Colonic mucosa (tissue), 4 donors: ENCODE measurements at regions not wholly inside any gene's neighbourhood (a gene's known extent, or its start where the extent isn't known, plus 50 kb on each side); places are given as distances from the start of the nearest gene placed in this dataset.

Experiments
- DNase-seq: peaks from one replicate; pipeline ENCODE4 v3.0.0-alpha.2; 2020
- H3K27ac ChIP-seq: fragments of 200-600 bp; one replicate; pipeline ENCODE4 v1.8.0; 2021
- H3K27me3 ChIP-seq: fragments of 200-600 bp; one replicate; pipeline ENCODE4 v1.8.0; 2021
- H3K36me3 ChIP-seq: fragments of 200-600 bp; one replicate; pipeline ENCODE4 v1.8.0; 2021
- H3K4me1 ChIP-seq: fragments of 200-600 bp; one replicate; pipeline ENCODE4 v1.8.0; 2021; ENCODE audit warnings: mild to moderate bottlenecking
- H3K4me3 ChIP-seq: fragments of 200-600 bp; one replicate; pipeline ENCODE4 v1.8.0; 2021
- H3K9ac ChIP-seq, 2 donors: one replicate each; pipeline ENCODE4 v1.7.0; 2013; ENCODE audit warnings: control low read depth in 2 of 2, low read depth in 2 of 2, low read length in 2 of 2
- H3K9me3 ChIP-seq: fragments of 200-600 bp; one replicate; pipeline ENCODE4 v1.8.0; 2021
- intact Hi-C: fragments of 100-400 bp; cut with DNase I; formaldehyde crosslinking; loops from one replicate; pipeline ENCODE4 v1.14.1; 2022
- TF ChIP-seq, protein P1 (sequence below): fragments of 200-600 bp; IDR thresholded peaks from one replicate; pipeline ENCODE4 v1.8.0; 2022; ENCODE audit warnings: antibody characterized with exemption, mild to moderate bottlenecking
- donor health status: healthy.
- donor health status: DM: no; HTN: no; CAD: no.
- donor health status: DM: no; HTN: no; CAD: no.

DNA sequence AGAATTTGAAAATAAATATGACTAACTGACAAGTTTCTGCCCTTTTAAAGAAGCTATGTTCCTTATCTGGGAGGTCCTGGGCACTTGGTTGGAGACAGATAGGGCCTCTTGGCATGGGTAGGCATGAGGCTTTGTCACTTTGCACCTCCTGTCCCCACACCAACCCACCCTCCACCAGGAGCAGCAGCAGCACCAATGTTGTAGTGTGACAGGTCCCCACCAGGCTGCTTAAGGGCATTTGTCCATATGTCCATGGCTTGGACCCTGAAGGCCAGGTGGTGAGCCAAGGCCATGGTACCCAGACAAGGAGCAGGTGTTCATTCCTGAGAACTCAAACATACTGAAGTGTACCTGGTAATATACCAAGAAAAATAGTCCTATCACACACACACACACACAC lies 629.1 kb downstream of the ACTR3B start:
- intact Hi-C loops: no loop called here
- Histone ChIP-seq H3K4me3 (no peak overlapping the region), H3K27ac (no peak overlapping the region), H3K9ac (no peak overlapping the region), H3K4me1 (no peaks in the 10 kb centered on the region), H3K27me3 (no peaks in the 10 kb centered on the region), H3K36me3 (no peaks in the 10 kb centered on the region), H3K9me3 (no peaks in the 10 kb centered on the region)
- peak; percentile 6 for DNase-seq
- TF ChIP-seq, protein P1, sequence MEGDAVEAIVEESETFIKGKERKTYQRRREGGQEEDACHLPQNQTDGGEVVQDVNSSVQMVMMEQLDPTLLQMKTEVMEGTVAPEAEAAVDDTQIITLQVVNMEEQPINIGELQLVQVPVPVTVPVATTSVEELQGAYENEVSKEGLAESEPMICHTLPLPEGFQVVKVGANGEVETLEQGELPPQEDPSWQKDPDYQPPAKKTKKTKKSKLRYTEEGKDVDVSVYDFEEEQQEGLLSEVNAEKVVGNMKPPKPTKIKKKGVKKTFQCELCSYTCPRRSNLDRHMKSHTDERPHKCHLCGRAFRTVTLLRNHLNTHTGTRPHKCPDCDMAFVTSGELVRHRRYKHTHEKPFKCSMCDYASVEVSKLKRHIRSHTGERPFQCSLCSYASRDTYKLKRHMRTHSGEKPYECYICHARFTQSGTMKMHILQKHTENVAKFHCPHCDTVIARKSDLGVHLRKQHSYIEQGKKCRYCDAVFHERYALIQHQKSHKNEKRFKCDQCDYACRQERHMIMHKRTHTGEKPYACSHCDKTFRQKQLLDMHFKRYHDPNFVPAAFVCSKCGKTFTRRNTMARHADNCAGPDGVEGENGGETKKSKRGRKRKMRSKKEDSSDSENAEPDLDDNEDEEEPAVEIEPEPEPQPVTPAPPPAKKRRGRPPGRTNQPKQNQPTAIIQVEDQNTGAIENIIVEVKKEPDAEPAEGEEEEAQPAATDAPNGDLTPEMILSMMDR: no peak

DNA sequence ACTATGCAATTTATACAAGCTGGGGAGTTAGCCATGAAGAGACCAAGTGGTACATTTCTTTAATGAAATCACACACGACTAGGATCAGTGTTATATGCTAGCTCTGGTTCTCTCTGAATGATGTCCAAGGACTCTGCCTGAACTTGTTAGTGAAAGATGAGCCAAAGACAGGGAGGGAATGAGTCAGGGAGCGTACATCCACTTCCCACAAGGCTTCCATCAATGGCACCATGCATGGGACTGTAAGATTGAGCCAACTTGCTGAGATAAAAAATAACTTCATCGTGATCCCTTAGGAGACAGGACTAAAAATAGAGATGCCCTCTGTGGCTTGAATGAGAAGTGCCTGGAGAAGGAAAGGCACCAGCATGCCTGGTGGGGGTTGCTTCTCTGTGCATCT lies 629.7 kb downstream of the ACTR3B start:
- H3K4me1 ChIP-seq: no peaks in the 10 kb centered on the region
- TF ChIP-seq, protein P1: no peak
- H3K36me3 ChIP-seq: no peaks in the 10 kb centered on the region
- no peaks in the 10 kb centered on the region for H3K27me3 ChIP-seq
- H3K9me3 ChIP-seq: no peaks in the 10 kb centered on the region
- intact Hi-C loops: no loop called here
- no peak overlapping the region for H3K4me3 ChIP-seq
- H3K27ac ChIP-seq: no peak overlapping the region
- H3K9ac ChIP-seq: no peak overlapping the region
- no peak for DNase-seq

DNA sequence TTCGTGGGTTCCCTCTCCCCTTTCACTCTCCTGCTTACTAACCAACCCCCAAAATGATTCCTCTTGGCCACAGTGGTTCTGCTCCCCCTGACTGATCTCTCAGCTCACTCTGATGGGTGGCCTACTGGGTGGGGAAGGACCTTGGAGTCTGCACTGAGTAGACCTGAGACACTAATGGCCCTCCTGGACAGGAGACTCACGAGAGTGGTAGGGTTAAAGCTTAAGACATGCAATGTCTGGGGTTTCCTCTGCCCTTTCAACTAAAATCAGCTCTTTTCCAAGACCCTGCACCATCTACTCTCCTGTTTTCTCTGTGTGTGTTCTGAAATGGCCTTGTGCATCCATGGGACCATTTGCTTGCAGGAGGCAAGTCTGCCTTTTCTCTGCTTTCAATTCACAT lies 631.4 kb downstream of the ACTR3B start:
- H3K9me3 ChIP-seq: no peaks in the 10 kb centered on the region
- no peak for DNase-seq
- H3K9ac ChIP-seq: no peak overlapping the region
- intact Hi-C loops: no loop called here
- H3K4me3 ChIP-seq: no peak overlapping the region
- no peak overlapping the region for H3K27ac ChIP-seq
- no peaks in the 10 kb centered on the region for H3K36me3 ChIP-seq
- TF ChIP-seq, protein P1: no peak
- no peaks in the 10 kb centered on the region for H3K4me1 ChIP-seq
- no peaks in the 10 kb centered on the region for H3K27me3 ChIP-seq

GRCh38 chr7:153392726-153393125 lies 633.2 kb downstream of the ACTR3B start:
- DNase-seq: no peak
- no peaks in the 10 kb centered on the region for H3K4me1 ChIP-seq
- no peak overlapping the region for H3K9ac ChIP-seq
- H3K36me3 ChIP-seq: no peaks in the 10 kb centered on the region
- H3K4me3 ChIP-seq: no peak overlapping the region
- intact Hi-C loops: no loop called here
- H3K27me3 ChIP-seq: no peaks in the 10 kb centered on the region
- H3K9me3 ChIP-seq: no peaks in the 10 kb centered on the region
- no peak overlapping the region for H3K27ac ChIP-seq
- TF ChIP-seq, protein P1: no peak

GRCh38 chr7:153393666-153394065 lies 634.1 kb downstream of the ACTR3B start:
- no peaks in the 10 kb centered on the region for H3K9me3 ChIP-seq
- no peak overlapping the region for H3K4me3 ChIP-seq
- TF ChIP-seq, protein P1: no peak
- intact Hi-C loops: no loop called here
- H3K27me3 ChIP-seq: no peaks in the 10 kb centered on the region
- no peak for DNase-seq
- H3K36me3 ChIP-seq: no peaks in the 10 kb centered on the region
- no peak overlapping the region for H3K9ac ChIP-seq
- no peaks in the 10 kb centered on the region for H3K4me1 ChIP-seq
- no peak overlapping the region for H3K27ac ChIP-seq

DNA sequence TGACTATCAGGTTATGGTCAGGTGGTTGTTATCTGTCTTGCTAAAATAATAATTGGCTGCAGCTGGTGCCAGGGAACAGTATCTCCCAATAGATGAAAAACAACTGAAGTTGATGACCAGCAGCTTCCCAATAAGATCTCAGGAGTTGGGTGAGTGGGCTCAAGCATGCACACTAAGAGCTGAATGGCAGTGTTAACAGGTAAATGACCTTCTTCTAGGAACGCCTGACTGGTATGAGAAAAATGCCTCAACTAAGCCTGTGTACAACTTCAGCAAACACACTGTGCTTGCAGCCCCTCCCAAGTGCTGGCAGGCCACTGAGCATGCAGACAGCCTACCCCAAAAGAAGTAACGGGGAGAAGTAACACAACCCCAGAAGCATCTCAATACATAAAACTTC lies 636.9 kb downstream of the ACTR3B start:
- H3K9ac ChIP-seq: no peak overlapping the region
- TF ChIP-seq, protein P1: no peak
- H3K4me3 ChIP-seq: no peak overlapping the region
- no peaks in the 10 kb centered on the region for H3K36me3 ChIP-seq
- intact Hi-C loops: no loop called here
- no peaks in the 10 kb centered on the region for H3K4me1 ChIP-seq
- H3K9me3 ChIP-seq: no peaks in the 10 kb centered on the region
- no peak overlapping the region for H3K27ac ChIP-seq
- no peak for DNase-seq
- H3K27me3 ChIP-seq: no peaks in the 10 kb centered on the region
